Type B pancreatic cell (in vitro differentiated cells): ENCODE measurements at regions not wholly inside any gene's neighbourhood (a gene's known extent, or its start where the extent isn't known, plus 50 kb on each side); places are given as distances from the start of the nearest gene placed in this dataset.
"Not testable (repeated sequence)": the region's sequence is repeated elsewhere in the genome, so short reads cannot be mapped to it uniquely, and the experiment has no call there.

Experiments
- DNase-seq: peaks from one replicate; pipeline ENCODE4 v3.0.0; 2021; ENCODE audit warnings: mixed read lengths; ENCODE audit not compliant: unreplicated experiment; ENCODE audit errors: extremely low spot score
- H3K27ac Mint-ChIP-seq: 2 replicates; pipeline ENCODE4 v1.8.0; 2021; ENCODE audit warnings: mild to moderate bottlenecking, mixed read lengths
- H3K27me3 Mint-ChIP-seq: 2 replicates; pipeline ENCODE4 v1.8.0; 2021; ENCODE audit warnings: mixed read lengths
- H3K36me3 Mint-ChIP-seq: 2 replicates; pipeline ENCODE4 v1.8.0; 2021; ENCODE audit warnings: mixed read lengths
- H3K4me1 Mint-ChIP-seq: one replicate; pipeline ENCODE4 v1.8.0; 2021; ENCODE audit warnings: mixed read lengths; ENCODE audit not compliant: unreplicated experiment
- H3K4me3 Mint-ChIP-seq: 2 replicates; pipeline ENCODE4 v1.8.0; 2021; ENCODE audit warnings: mild to moderate bottlenecking, mixed read lengths
- H3K9me3 Mint-ChIP-seq: 2 replicates; pipeline ENCODE4 v1.8.0; 2021; ENCODE audit warnings: mixed read lengths
- CTCF ChIP-seq: fragments of 200-600 bp; sonication (generic); conservative IDR thresholded peaks from 2 replicates; pipeline ENCODE4 v1.5.0; 2021; ENCODE audit warnings: antibody characterized with exemption, mild to moderate bottlenecking

GRCh38 chr5:96293966-96294883, 138.8 kb downstream of the PCSK1 start:
- Mint-ChIP-seq H3K4me3 (no peak overlapping the region), H3K27me3 (no peaks in the 10 kb centered on the region), H3K4me1 (no peaks in the 10 kb centered on the region), H3K27ac (no peak overlapping the region), H3K36me3 (no peaks in the 10 kb centered on the region), H3K9me3 (no peaks in the 10 kb centered on the region)
- TF ChIP-seq CTCF, result no peak
- DNase-seq, result no peak

- Mint-ChIP-seq H3K9me3 (no peaks in the 10 kb centered on the region), H3K27me3 (no peaks in the 10 kb centered on the region), H3K4me3 (no peak overlapping the region), H3K4me1 (no peaks in the 10 kb centered on the region), H3K36me3 (no peaks in the 10 kb centered on the region), H3K27ac (no peak overlapping the region)
- TF ChIP-seq CTCF, result no peak
- no peak for DNase-seq
These were observed 140.3 kb downstream of the PCSK1 start for GRCh38 chr5:96292582-96293247.

- H3K27ac Mint-ChIP-seq, H3K4me3 Mint-ChIP-seq, H3K27me3 Mint-ChIP-seq, H3K9me3 Mint-ChIP-seq, H3K36me3 Mint-ChIP-seq, H3K4me1 Mint-ChIP-seq, DNase-seq: not testable (repeated sequence)
These were observed 143.8 kb downstream of the PCSK1 start for GRCh38 chr5:96289287-96289686.

GRCh38 chr5:96288845-96289185, 144.2 kb downstream of the PCSK1 start:
- Mint-ChIP-seq H3K36me3 (no peaks in the 10 kb centered on the region), H3K4me1 (no peaks in the 10 kb centered on the region), H3K27ac (no peak overlapping the region), H3K27me3 (no peaks in the 10 kb centered on the region), H3K9me3 (no peaks in the 10 kb centered on the region), H3K4me3 (no peak overlapping the region)
- no peak for TF ChIP-seq CTCF
- DNase-seq, result no peak

- H3K27ac Mint-ChIP-seq, result no peak overlapping the region
- H3K4me3 Mint-ChIP-seq, result no peak overlapping the region
- DNase-seq, result no peak
- no peaks in the 10 kb centered on the region for H3K36me3 Mint-ChIP-seq
- H3K9me3 Mint-ChIP-seq, result no peaks in the 10 kb centered on the region
- H3K4me1 Mint-ChIP-seq, result no peaks in the 10 kb centered on the region
- no peaks in the 10 kb centered on the region for H3K27me3 Mint-ChIP-seq
- no peak for TF ChIP-seq CTCF
These were observed 144.7 kb downstream of the PCSK1 start for GRCh38 chr5:96288166-96288844.

- H3K27ac Mint-ChIP-seq, result no peak overlapping the region
- no peak overlapping the region for H3K4me3 Mint-ChIP-seq
- no peaks in the 10 kb centered on the region for H3K9me3 Mint-ChIP-seq
- TF ChIP-seq CTCF, result no peak
- H3K27me3 Mint-ChIP-seq, result no peaks in the 10 kb centered on the region
- no peaks in the 10 kb centered on the region for H3K36me3 Mint-ChIP-seq
- H3K4me1 Mint-ChIP-seq, result no peaks in the 10 kb centered on the region
- no peak for DNase-seq
These were observed 145.9 kb downstream of the PCSK1 start for GRCh38 chr5:96287136-96287535.
